ENCODE measurements at regions not wholly inside any gene's neighbourhood (a gene's known extent, or its start where the extent isn't known, plus 50 kb on each side); places are given as distances from the start of the nearest gene placed in this dataset.

- H3K4me3 ChIP-seq (replicated peaks; ENCODE audit: insufficient read depth, low read length) = no peak overlapping the region
- TF ChIP-seq POLR2AphosphoS5 (IDR thresholded peaks at IDR 0.05; ENCODE audit: low read depth) (no peak), REST (IDR thresholded peaks at IDR 0.05; ENCODE audit: insufficient replicate concordance, low read depth) (no peak), SPI1 (IDR thresholded peaks at IDR 0.05; ENCODE audit: borderline replicate concordance, low read depth) (no peak), GABPA (IDR thresholded peaks at IDR 0.05; ENCODE audit: low read depth) (no peak), CTCF (IDR thresholded peaks at IDR 0.05; ENCODE audit: insufficient read depth, low read length) (no peak)
- DNase-seq (ENCODE audit: low read depth in 1 of 2, low spot score in 1 of 2) = no peak
- H3K27ac ChIP-seq (replicated peaks) = no peak overlapping the region
- no peaks in the 10 kb centered on the region for H3K27me3 ChIP-seq (ENCODE audit: insufficient read depth, poor library complexity, severe bottlenecking)
Observed at GRCh38 chrX:45323387-45323786, 122.7 kb upstream of the DIPK2B start.

GRCh38 chrX:45322820-45323219 lies 122.1 kb upstream of the DIPK2B start:
- no peaks in the 10 kb centered on the region for H3K27me3 ChIP-seq (ENCODE audit: insufficient read depth, poor library complexity, severe bottlenecking)
- no peak overlapping the region for H3K27ac ChIP-seq (replicated peaks)
- TF ChIP-seq POLR2AphosphoS5 (IDR thresholded peaks at IDR 0.05; ENCODE audit: low read depth) = no peak
- DNase-seq (ENCODE audit: low read depth in 1 of 2, low spot score in 1 of 2) = no peak
- no peak overlapping the region for H3K4me3 ChIP-seq (replicated peaks; ENCODE audit: insufficient read depth, low read length)

GRCh38 chrX:45322382-45322781 lies 121.7 kb upstream of the DIPK2B start:
- Histone ChIP-seq H3K27me3 (ENCODE audit: insufficient read depth, poor library complexity, severe bottlenecking) (no peaks in the 10 kb centered on the region), H3K4me3 (replicated peaks; ENCODE audit: insufficient read depth, low read length) (no peak overlapping the region), H3K27ac (replicated peaks) (no peak overlapping the region)
- DNase-seq (ENCODE audit: low read depth in 1 of 2, low spot score in 1 of 2) = peak; percentile 1 to 34
- TF ChIP-seq POLR2AphosphoS5 (IDR thresholded peaks at IDR 0.05; ENCODE audit: low read depth) (no peak), REST (IDR thresholded peaks at IDR 0.05; ENCODE audit: insufficient replicate concordance, low read depth) (no peak), CTCF (IDR thresholded peaks at IDR 0.05; ENCODE audit: insufficient read depth, low read length) (no peak), GABPA (IDR thresholded peaks at IDR 0.05; ENCODE audit: low read depth) (no peak), SPI1 (IDR thresholded peaks at IDR 0.05; ENCODE audit: borderline replicate concordance, low read depth) (no peak)

GRCh38 chrX:45320191-45320590 lies 119.5 kb upstream of the DIPK2B start:
- Histone ChIP-seq H3K27ac (replicated peaks) (no peak overlapping the region), H3K27me3 (ENCODE audit: insufficient read depth, poor library complexity, severe bottlenecking) (no peaks in the 10 kb centered on the region), H3K4me3 (replicated peaks; ENCODE audit: insufficient read depth, low read length) (no peak overlapping the region)
- TF ChIP-seq SPI1 (IDR thresholded peaks at IDR 0.05; ENCODE audit: borderline replicate concordance, low read depth) = no peak
- no peak for TF ChIP-seq GABPA (IDR thresholded peaks at IDR 0.05; ENCODE audit: low read depth)
- no peak for TF ChIP-seq REST (IDR thresholded peaks at IDR 0.05; ENCODE audit: insufficient replicate concordance, low read depth)
- TF ChIP-seq CTCF (IDR thresholded peaks at IDR 0.05; ENCODE audit: insufficient read depth, low read length) = no peak
- no peak for TF ChIP-seq POLR2AphosphoS5 (IDR thresholded peaks at IDR 0.05; ENCODE audit: low read depth)
- no peak for DNase-seq (ENCODE audit: low read depth in 1 of 2, low spot score in 1 of 2)
